MM.1S (cell line): ENCODE measurements at regions not wholly inside any gene's neighbourhood (a gene's known extent, or its start where the extent isn't known, plus 50 kb on each side); places are given as distances from the start of the nearest gene placed in this dataset.

Experiments
- EZH2 ChIP-seq: fragments of 300-600 bp; sonication (generic); optimal IDR thresholded peaks from 2 replicates; pipeline ENCODE3; 2017; ENCODE audit warnings: low read depth, mild to moderate bottlenecking, antibody characterized with exemption, low read length, mixed read lengths
- EZH2phosphoT487 ChIP-seq: fragments of 300-600 bp; sonication (generic); IDR thresholded peaks from 2 replicates; pipeline ENCODE4 v1.6.1; 2018; ENCODE audit warnings: antibody characterized with exemption, low read length
- TF ChIP-seq, protein P1 (sequence below): fragments of 300-600 bp; sonication (generic); IDR thresholded peaks from 2 replicates; pipeline ENCODE4 v1.5.1; 2016; ENCODE audit warnings: antibody characterized with exemption, low read length, mixed read lengths

DNA sequence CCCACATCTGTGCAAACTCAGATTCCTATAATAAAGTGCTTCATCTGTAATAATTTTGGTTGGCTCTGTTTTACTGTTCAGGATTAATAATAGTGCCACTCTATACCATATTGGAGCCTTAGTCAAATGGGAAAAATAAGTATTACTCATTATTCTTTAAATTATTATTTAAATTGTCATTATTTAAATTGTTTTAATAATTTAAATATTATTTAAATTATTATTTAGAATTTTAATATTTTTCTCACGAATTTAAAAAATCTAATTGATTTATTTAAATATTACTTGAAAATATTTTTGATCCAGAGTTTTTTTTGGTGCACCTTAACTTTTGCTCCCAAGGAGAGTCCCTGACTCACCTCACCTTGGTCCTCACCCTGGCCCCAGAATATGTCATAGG lies 245.7 kb upstream of the MDGA2 start:
- TF ChIP-seq, protein P1, sequence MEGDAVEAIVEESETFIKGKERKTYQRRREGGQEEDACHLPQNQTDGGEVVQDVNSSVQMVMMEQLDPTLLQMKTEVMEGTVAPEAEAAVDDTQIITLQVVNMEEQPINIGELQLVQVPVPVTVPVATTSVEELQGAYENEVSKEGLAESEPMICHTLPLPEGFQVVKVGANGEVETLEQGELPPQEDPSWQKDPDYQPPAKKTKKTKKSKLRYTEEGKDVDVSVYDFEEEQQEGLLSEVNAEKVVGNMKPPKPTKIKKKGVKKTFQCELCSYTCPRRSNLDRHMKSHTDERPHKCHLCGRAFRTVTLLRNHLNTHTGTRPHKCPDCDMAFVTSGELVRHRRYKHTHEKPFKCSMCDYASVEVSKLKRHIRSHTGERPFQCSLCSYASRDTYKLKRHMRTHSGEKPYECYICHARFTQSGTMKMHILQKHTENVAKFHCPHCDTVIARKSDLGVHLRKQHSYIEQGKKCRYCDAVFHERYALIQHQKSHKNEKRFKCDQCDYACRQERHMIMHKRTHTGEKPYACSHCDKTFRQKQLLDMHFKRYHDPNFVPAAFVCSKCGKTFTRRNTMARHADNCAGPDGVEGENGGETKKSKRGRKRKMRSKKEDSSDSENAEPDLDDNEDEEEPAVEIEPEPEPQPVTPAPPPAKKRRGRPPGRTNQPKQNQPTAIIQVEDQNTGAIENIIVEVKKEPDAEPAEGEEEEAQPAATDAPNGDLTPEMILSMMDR: no peak
- TF ChIP-seq EZH2phosphoT487 (no peak), EZH2 (no peak)
